ENCODE measurements at regions not wholly inside any gene's neighbourhood (a gene's known extent, or its start where the extent isn't known, plus 50 kb on each side); places are given as distances from the start of the nearest gene placed in this dataset.
"Not testable (repeated sequence)": the region's sequence is repeated elsewhere in the genome, so short reads cannot be mapped to it uniquely, and the experiment has no call there.

- H3K23me2 ChIP-seq (ENCODE audit: insufficient read length, low read depth, low read length, poor library complexity, severe bottlenecking) = no peaks in the 10 kb centered on the region
- no peak overlapping the region for H3K9ac ChIP-seq (ENCODE audit: extremely low read depth, insufficient read length, low read length)
- no peak overlapping the region for H3K23ac ChIP-seq (ENCODE audit: insufficient read length, low read depth, low read length)
- H3T11ph ChIP-seq (ENCODE audit: low read length) = no peak overlapping the region
- no peaks in the 10 kb centered on the region for H3K9me3 ChIP-seq (ENCODE audit: control insufficient read depth, low read depth, low read length)
- H2BK120ac ChIP-seq (ENCODE audit: low read depth, low read length, poor library complexity, severe bottlenecking) = no peak overlapping the region
- H2AK5ac ChIP-seq (ENCODE audit: insufficient read length, low read length) = no peak overlapping the region
- no peaks in the 10 kb centered on the region for H3K79me1 ChIP-seq (ENCODE audit: insufficient read depth, low read depth, low read length, poor library complexity, severe bottlenecking)
- no peak overlapping the region for H4K8ac ChIP-seq (replicated peaks; ENCODE audit: insufficient read length, low read depth, low read length)
- no peak overlapping the region for H3K14ac ChIP-seq (ENCODE audit: insufficient read depth, low read length)
- H4K5ac ChIP-seq (ENCODE audit: insufficient read length, low read depth, low read length) = no peak overlapping the region
- H3K27me3 Mint-ChIP-seq (ENCODE audit: low read depth) = no peaks in the 10 kb centered on the region
- no peak overlapping the region for H3K4ac ChIP-seq (ENCODE audit: low read depth, low read length)
- no peak overlapping the region for H3K4me2 ChIP-seq (ENCODE audit: insufficient read depth, insufficient read length, low read length)
- DNase-seq = no peak
- no peak overlapping the region for H3K27ac ChIP-seq (ENCODE audit: insufficient read length, low read depth, low read length)
- H3K4me1 Mint-ChIP-seq = no peaks in the 10 kb centered on the region
- TF ChIP-seq CTCF (conservative IDR thresholded peaks at IDR 0.05) = no peak
- no peaks in the 10 kb centered on the region for H3K79me2 ChIP-seq (ENCODE audit: insufficient read depth, low read length)
- no peak overlapping the region for H4K91ac ChIP-seq (ENCODE audit: insufficient read length, low read depth, low read length)
- H3K56ac ChIP-seq (ENCODE audit: insufficient read length, low read depth, low read length) = no peak overlapping the region
- no peak overlapping the region for H2BK12ac ChIP-seq (ENCODE audit: insufficient read length, low read depth, low read length)
- no peak overlapping the region for H3K4me3 Mint-ChIP-seq
- no peaks in the 10 kb centered on the region for H3K4me1 ChIP-seq (ENCODE audit: insufficient read depth, low read length)
- H4K20me1 ChIP-seq (ENCODE audit: control insufficient read depth, insufficient read depth, insufficient read length) = no peaks in the 10 kb centered on the region
- no peaks in the 10 kb centered on the region for H3K27me3 ChIP-seq (ENCODE audit: insufficient read depth, low read length)
- no peak overlapping the region for H2AFZ ChIP-seq (ENCODE audit: low read length)
- peaks cover 22 to 31% of the 10 kb centered on the region in 2 experiments for H3K9me3 Mint-ChIP-seq
- WGBS (ENCODE audit: extremely low coverage, insufficient read length, low lambda C conversion rate) = no CpG with 5 or more reads among the region's 5 CpGs
- no peak overlapping the region for H2BK15ac ChIP-seq (ENCODE audit: low read depth, low read length)
- no peak overlapping the region for H2BK20ac ChIP-seq (ENCODE audit: low read depth, low read length, poor library complexity, severe bottlenecking)
- H3K27ac Mint-ChIP-seq = no peak overlapping the region
- peaks cover 0 to 14% (median 7%) of the 10 kb centered on the region in 3 experiments; a peak in 6 of 7 replicates for H3K36me3 Mint-ChIP-seq (ENCODE audit: insufficient read depth in 1 of 3, low read depth in 3 of 3)
- no peak overlapping the region for H2BK5ac ChIP-seq (ENCODE audit: insufficient read length, low read length)
- H3K18ac ChIP-seq (ENCODE audit: insufficient read length, low read depth, low read length) = no peak overlapping the region
These were observed 1152.0 kb downstream of the KHDRBS2 start for GRCh38 chr6:61134028-61134427.

GRCh38 chr6:61114185-61114584 is 1171.8 kb downstream of the KHDRBS2 start:
- H3K27ac ChIP-seq (ENCODE audit: insufficient read length, low read depth, low read length); H3K9ac ChIP-seq (ENCODE audit: extremely low read depth, insufficient read length, low read length); H4K8ac ChIP-seq (replicated peaks; ENCODE audit: insufficient read length, low read depth, low read length); H3K4me1 ChIP-seq (ENCODE audit: insufficient read depth, low read length); H3K9me3 ChIP-seq (ENCODE audit: control insufficient read depth, low read depth, low read length); H3K23me2 ChIP-seq (ENCODE audit: insufficient read length, low read depth, low read length, poor library complexity, severe bottlenecking); H3K14ac ChIP-seq (ENCODE audit: insufficient read depth, low read length); H3K9me3 Mint-ChIP-seq; H3K18ac ChIP-seq (ENCODE audit: insufficient read length, low read depth, low read length); H3K27me3 Mint-ChIP-seq (ENCODE audit: low read depth); H4K91ac ChIP-seq (ENCODE audit: insufficient read length, low read depth, low read length); H2BK5ac ChIP-seq (ENCODE audit: insufficient read length, low read length); H2BK20ac ChIP-seq (ENCODE audit: low read depth, low read length, poor library complexity, severe bottlenecking); H3K4me2 ChIP-seq (ENCODE audit: insufficient read depth, insufficient read length, low read length); H4K5ac ChIP-seq (ENCODE audit: insufficient read length, low read depth, low read length); H2AK5ac ChIP-seq (ENCODE audit: insufficient read length, low read length); H3K27ac Mint-ChIP-seq; H3K27me3 ChIP-seq (ENCODE audit: insufficient read depth, low read length); H3T11ph ChIP-seq (ENCODE audit: low read length); H3K79me1 ChIP-seq (ENCODE audit: insufficient read depth, low read depth, low read length, poor library complexity, severe bottlenecking); H3K4me3 Mint-ChIP-seq; H3K23ac ChIP-seq (ENCODE audit: insufficient read length, low read depth, low read length); H3K4ac ChIP-seq (ENCODE audit: low read depth, low read length); H2BK15ac ChIP-seq (ENCODE audit: low read depth, low read length); H4K20me1 ChIP-seq (ENCODE audit: control insufficient read depth, insufficient read depth, insufficient read length); H3K79me2 ChIP-seq (ENCODE audit: insufficient read depth, low read length); H2AFZ ChIP-seq (ENCODE audit: low read length); H2BK120ac ChIP-seq (ENCODE audit: low read depth, low read length, poor library complexity, severe bottlenecking); H3K56ac ChIP-seq (ENCODE audit: insufficient read length, low read depth, low read length); H3K36me3 Mint-ChIP-seq (ENCODE audit: insufficient read depth in 1 of 3, low read depth in 3 of 3); DNase-seq; H2BK12ac ChIP-seq (ENCODE audit: insufficient read length, low read depth, low read length); H3K4me1 Mint-ChIP-seq: not testable (repeated sequence)
- no CpG with 5 or more reads among the region's 1 CpG for WGBS (ENCODE audit: extremely low coverage, insufficient read length, low lambda C conversion rate)
